DOHH2 (cell line): ENCODE measurements at regions not wholly inside any gene's neighbourhood (a gene's known extent, or its start where the extent isn't known, plus 50 kb on each side); places are given as distances from the start of the nearest gene placed in this dataset.

ENCODE experiments used
- EZH2phosphoT487 ChIP-seq: fragments of 200-600 bp; sonication (generic); IDR thresholded peaks from 2 replicates; pipeline ENCODE4 v1.6.1; 2017; ENCODE audit warnings: borderline replicate concordance, mild to moderate bottlenecking, antibody characterized with exemption, low read length, moderate library complexity, mixed read lengths
- TF ChIP-seq, protein P1 (sequence below): fragments of 200-600 bp; sonication (generic); IDR thresholded peaks from one replicate; pipeline ENCODE4 v1.5.1; 2014; ENCODE audit warnings: antibody characterized with exemption, mild to moderate bottlenecking, low read depth, low read length; ENCODE audit not compliant: poor library complexity, severe bottlenecking

DNA sequence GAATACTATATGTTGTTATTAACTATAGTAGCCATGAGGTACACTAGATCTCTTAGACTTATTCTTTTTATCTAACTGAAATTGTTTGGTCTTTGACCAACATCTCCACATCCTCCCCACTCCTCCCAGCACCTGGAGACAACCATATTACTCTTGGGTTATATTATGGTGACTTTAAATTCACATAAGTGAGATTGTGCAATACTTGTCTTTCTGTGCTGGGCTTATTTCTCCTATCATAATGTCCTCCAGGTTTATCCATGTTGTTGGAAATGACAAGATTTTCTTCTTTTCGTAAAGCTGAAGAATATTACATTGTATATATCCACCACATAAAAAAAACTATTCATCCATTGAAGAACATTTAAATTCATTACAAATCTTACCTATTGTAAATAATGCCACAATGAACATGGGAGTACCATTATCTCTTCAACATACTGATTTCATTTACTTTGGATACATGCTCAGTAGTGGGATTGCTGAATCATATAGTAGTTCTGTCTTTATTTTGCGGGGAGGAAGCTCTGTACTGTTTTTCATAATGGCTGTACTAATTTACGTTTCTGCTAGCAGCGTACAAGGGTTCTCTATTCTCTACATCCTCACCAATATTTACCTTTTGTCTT is 159.2 kb upstream of the SCN7A start:
- TF ChIP-seq, protein P1, sequence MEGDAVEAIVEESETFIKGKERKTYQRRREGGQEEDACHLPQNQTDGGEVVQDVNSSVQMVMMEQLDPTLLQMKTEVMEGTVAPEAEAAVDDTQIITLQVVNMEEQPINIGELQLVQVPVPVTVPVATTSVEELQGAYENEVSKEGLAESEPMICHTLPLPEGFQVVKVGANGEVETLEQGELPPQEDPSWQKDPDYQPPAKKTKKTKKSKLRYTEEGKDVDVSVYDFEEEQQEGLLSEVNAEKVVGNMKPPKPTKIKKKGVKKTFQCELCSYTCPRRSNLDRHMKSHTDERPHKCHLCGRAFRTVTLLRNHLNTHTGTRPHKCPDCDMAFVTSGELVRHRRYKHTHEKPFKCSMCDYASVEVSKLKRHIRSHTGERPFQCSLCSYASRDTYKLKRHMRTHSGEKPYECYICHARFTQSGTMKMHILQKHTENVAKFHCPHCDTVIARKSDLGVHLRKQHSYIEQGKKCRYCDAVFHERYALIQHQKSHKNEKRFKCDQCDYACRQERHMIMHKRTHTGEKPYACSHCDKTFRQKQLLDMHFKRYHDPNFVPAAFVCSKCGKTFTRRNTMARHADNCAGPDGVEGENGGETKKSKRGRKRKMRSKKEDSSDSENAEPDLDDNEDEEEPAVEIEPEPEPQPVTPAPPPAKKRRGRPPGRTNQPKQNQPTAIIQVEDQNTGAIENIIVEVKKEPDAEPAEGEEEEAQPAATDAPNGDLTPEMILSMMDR: no peak
- TF ChIP-seq EZH2phosphoT487: no peak
